HG02588 (cell line): ENCODE measurements at regions not wholly inside any gene's neighbourhood (a gene's known extent, or its start where the extent isn't known, plus 50 kb on each side); places are given as distances from the start of the nearest gene placed in this dataset.

Experiments
- ATAC-seq: cut with Tn5 transposase; IDR thresholded peaks from one replicate; pipeline ENCODE4 v1.9.1; 2021; ENCODE audit warnings: mild to moderate bottlenecking, moderate library complexity; ENCODE audit not compliant: unreplicated experiment

DNA sequence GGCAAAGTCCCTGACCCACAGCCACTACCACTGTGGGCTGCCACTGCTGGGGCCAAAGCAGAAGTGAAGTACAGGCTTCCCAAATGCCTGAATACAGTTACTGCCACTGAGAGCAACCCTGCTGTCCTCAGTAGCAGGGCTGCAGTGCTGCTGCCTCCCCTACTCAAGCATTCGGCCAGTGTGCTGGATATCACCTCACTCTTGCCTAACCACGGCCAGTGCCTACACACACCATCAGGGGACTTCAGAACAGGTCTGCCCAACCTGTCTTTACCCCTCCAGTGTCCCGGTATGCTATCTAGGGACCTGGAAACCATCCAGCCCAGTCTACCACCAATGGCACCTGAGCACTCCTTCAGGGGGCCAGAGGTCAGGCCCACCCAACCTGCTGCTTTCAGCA is 261.5 kb upstream of the COL8A1 start:
- ATAC-seq = no peak

DNA sequence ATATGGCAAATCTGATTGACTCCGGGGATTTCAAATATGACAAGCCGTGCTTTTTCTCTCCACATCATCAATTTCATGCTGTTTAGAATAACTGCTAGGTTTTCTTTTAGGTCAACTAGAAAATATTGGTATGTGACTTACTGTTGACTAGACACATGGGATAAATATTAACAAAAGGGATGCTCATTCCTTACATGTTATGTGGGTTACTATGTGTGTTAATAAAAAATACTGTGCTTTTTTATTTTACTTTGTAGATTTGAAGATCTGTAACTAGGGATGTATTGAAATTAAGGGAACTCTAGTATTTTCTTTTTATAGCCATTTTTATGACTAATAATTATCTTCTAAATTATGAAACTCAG is 264.6 kb upstream of the COL8A1 start:
- no peak for ATAC-seq

DNA sequence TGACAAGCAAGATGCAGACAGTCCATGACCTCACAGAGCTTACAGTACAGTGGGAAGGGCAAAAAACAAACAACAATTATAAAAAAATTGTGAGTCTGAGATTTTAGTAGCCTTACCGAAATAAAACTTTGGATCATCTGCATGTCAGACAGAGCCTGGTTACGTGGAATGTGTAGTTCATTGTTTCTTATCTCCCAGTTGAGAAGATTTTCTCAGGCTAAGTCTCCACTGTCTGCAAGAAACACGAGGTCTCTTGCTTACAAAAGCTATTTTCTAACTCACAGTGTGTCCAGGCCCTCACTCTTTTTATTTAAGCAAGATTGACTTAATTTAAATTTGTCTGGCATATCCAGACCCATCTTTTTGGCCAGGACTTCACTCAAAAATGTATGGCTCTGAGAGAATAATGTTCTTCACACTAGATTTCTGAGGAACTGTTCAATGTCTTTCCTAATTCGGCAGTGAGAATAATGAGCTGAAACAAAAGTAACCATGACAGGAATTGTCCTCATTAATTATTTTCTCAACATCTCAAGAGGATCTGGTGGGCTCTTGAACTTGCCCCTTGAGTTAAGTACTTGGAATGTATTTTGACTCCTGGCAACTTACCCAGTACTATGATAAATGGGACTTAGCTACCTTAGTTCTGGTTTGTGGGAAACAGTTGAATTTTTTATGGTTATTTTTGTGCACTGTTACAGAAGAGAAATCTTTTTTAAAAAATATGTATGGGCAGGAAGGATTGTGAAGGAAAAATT is 265.1 kb upstream of the COL8A1 start:
- ATAC-seq = no peak

DNA sequence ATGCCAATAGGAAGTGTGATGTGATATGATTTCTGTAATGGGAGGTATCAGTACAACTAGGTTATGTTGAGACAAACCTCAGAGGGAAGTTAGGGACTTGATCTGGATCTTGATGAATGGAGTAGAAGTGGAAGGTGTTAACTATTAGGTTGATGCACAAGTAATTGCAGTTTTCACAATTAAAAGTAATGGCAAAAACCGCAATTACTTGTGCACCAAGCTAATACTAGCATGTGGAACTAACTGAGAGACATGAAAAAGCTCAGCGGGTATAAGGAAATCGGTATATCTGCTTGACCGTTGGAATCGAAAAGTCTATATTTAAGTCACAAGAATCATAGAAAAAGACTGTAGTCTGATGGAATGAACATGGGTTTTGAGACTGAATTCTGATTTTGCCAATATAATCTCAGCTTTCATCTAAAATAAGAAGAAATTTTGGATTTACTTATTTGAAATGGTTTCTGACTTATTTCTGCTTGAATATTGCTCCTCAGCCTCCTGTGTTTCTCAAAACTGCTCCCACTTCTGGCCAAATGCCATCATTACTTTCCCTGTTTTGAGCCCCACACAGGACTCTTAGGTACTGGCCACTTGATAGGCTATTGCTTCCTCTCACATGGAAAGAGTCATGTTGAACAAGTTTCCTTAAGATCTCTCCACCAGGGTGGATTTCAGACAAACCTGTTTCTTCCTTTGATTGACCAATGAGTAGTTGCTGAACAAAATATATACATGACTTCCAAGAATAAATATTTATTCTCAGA is 271.5 kb upstream of the COL8A1 start:
- no peak for ATAC-seq

DNA sequence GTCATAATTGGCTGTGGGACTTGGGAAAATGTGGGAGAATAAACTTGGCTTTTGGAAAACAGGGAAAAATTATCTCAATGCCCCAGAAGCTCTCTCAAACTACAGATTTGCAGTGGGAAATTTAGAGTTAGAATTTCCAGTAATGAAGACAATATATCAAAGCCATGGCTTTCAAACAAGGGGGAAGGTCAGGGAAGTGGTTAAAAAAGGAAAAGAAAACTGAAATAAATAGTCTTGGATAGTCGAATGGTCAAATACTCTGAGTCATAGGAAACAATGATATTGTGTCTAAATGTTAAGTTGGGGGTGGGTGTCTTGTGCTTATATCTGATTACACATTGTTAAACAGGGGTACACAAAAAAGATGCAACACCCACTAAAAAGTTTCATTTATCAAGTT is 272.4 kb upstream of the COL8A1 start:
- ATAC-seq = no peak

DNA sequence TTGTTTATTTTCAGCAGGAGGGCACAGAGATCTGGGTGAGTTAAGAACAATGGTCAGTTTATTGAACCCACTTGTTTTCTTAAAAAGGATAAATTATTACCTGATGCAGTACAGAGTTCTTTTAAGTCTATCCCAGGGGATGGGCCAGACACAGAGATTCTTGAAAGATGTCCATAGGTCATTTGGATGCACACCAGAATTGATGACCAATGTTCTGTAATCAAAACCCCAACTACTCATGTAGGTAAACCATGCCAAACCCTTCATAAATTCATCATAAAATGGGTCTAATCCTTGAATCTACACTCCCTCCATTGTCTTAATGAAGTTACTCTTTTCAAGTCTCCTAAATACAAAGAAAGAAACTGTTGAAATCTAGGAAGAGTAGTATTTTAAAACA is 273.0 kb upstream of the COL8A1 start:
- no peak for ATAC-seq

DNA sequence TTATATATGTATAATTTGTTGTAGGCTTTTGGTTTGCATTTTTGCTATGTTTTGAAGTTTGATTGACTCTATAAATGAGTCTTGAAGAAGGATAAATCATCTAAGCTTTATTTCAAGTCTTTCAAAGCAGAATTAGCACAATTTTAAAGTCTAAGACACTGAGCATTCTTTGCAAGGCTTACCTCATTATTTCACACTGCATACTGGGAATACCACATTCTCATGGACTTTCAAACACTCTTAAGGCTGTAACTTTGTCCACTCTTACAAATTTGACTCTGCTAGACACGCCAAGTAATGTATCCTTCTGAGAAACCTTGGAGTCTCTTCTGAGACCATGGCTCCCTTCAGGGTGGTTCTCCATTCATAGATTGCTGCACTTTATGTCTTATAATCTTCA is 281.3 kb upstream of the COL8A1 start:
- no peak for ATAC-seq

DNA sequence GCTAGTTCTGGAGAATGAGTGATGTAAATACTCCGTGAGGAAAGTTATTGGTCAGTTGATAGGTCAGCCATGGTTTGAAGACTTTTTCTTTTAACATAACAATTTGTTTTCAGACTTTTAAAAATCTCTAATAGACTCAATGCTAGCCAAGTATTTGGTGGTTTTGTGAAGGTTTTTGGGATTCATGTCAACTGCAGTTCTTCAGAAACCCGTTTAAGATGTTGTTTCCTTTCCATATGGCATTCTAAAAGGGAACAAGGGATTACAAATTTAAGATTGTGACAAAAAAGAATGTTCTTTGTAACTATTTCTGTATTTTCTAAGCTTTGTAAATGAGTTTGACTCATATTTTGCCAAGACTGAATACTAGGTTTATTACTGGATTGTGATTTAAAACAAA is 281.7 kb upstream of the COL8A1 start:
- ATAC-seq = no peak

DNA sequence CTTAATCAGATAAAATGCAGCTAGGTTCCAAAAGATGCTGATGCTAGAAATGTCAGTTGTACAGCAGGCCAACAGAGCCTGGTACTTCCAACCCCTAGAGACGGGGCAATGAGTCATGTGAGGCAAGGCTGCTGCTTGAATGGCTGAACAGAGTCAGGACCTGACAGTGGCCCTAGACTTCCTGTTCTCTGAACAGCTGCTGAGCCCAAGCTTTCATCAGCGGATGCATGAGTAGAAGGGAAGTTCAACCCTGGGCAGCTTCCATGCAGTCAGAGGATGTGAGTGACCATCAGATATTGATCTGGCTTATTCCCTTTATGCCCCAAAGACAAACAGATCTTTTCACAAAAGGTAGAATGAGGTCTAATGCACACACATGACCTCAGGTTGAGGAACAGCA is 282.9 kb upstream of the COL8A1 start:
- ATAC-seq = no peak

DNA sequence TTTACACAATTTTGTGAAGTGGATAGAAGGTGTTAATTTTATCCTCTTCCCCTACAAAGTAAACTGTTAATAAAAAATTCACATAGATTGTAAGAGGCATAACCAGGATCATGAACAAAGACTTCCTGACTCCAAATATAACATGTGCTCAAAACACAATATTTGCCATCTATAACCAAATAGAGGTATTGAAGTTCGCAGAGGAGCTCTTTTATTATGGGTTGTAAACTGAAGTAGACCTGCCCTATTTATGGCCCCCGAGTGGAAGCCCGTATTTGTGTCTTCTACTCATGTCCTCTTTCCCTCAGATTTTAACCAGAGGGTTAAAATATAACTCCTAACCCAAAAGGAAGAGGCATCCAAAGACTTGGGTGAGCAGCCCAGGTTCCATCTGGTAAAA is 285.6 kb upstream of the COL8A1 start:
- ATAC-seq = no peak

DNA sequence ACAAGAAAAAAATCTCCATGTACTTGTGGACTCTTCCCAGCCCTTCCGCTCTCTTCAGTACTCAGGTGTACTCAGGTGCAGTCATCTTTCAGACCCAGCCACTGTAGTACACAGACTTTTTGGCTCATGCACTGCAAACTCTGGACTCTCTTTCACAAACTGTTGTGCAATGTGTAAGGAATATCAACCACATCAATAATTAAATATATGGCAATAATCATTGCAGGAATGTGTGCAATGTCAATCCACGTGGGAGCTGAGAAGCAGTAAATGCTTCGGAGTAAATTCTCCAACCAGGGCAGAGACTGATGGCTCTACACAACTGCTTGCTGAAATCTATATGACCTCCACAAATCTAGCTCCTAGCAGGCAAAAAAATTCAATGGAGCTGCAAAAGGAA is 287.3 kb upstream of the COL8A1 start:
- ATAC-seq = no peak

DNA sequence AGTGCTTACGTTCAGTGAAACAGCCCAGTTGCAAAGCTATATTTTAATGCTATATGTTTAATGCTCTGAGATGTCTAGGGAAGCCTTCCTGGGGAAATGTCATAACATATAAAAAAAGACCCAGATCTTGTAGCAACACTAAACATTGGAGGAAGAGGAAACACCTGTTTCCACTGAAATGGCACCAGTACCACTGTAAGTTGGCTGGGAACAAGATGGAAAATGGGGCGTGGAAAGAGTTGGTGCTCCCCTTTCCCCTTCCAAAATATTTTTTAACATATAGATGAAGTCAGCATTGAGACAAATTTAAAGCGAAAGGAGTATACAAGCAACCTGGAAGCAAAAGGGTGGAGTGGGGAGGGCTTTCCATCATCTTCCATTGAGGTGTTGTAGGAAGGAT is 289.9 kb upstream of the COL8A1 start:
- ATAC-seq = no peak

DNA sequence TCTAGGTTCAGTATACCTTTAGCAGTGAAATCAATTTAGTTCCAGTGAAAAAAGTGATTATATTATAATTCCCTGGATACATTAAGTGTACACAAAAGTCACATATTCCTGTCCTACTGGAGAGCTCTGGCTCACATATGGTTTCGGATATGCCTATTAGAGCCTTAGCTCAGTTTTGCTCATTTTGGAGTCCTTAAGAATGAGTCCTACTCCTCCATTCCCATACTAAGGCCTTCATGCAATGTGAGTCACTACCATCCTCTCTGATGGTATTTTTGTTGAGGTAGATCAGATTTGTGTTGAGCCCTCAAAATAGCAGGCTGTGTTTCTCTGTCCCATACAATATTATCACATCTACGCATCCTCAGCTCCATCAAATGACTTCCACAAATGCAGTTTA is 294.2 kb upstream of the COL8A1 start:
- no peak for ATAC-seq

DNA sequence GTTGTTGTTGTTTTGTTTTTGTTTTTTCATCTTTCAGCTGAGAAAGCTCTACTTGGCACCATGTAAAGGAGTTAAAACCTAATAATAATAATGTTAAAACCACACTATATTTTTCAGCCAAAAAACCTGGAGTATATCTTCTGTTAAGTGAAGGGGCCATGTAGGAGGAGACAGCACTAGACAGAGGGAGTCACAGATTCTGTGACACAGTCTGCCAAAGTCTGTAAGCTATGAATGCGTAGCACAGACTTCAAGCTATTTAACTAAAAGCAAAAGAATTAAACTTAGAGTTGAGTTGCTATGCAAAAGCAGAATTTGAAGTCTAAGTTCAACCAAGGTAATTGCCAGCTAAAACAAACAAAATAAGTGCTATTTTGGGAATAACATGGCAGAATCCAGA is 296.0 kb upstream of the COL8A1 start:
- ATAC-seq = no peak

DNA sequence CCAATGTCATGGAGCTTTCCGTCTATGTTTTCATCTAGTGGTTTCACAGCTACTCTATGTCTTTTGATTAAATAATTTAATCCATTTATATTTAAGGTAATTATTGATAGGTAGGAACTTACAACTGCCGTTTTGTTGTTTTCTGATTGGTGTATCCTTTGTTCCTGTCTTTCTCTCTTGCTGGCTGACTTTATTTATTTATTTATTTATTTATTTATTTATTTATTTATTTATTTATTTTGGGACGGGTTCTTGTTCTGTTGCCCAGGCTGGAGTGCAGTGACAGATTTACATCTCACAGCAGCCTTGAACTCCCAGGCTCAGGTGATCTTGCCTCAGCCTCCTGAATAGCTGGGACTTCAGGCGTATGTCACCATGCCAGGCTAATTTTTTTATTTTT is 299.2 kb upstream of the COL8A1 start:
- ATAC-seq = no peak

DNA sequence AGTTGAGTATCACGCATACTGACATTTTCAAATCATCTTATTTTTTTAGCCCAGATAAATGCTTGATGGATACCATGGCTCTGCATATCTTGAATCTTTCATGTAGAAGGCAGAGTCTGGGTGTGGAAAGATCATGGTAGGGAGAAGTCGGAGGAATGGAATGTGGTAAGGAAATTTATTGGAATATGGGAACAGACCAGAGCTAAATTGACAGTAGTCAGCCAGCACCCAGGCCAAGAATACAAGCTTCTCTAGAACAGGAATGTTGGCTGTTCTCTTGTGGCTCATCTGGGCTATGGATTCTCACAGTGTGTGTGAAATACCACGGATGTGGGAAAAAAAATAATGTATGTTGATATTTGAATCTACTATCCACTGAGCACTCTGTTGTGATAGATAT is 305.7 kb upstream of the COL8A1 start:
- ATAC-seq = no peak

DNA sequence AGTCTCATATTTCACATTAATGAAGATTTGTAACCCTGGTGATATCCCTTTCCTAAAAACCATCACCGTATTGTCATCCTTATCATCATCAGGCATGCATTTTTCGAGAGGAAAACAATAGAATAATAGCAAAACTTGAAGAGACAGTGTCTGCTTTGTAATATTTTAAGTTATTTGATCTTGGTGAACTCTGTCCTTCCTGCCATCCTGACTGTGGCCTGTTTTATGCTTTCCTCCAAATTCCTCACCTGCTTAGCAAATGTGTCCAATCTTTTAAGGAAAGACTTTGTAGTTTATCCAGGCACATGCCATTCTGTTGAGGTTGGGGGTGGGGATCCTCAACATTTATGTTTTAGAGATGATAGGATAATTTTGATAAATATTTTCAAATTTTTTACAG is 306.1 kb upstream of the COL8A1 start:
- no peak for ATAC-seq

DNA sequence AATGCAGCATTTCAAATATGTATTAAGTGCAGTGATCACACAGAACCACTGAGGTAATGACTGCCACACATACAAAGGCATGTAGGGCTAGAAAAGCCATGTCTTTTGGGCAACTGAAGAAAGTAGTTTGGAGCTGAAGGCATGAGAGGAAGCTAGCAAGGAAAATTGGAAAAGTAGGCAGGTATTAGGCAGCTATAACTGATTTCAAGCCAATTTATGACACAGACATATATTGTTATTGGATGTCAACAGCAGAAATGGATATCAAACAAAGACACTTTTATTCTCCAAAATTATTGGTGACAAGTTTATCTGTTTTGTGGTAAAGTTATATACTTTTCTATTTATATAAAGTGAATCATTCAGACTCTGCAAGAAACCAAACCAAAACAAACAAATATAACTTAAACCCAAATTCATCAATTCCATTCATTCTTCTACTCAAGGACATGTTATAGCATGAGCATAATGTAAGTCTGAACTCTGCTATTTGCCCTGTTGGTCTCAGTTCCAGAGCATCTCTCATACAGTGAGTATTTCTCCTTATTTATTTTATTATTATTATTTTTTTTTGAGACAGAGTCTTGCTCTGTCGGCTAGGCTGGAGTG is 307.4 kb upstream of the COL8A1 start:
- ATAC-seq = no peak

DNA sequence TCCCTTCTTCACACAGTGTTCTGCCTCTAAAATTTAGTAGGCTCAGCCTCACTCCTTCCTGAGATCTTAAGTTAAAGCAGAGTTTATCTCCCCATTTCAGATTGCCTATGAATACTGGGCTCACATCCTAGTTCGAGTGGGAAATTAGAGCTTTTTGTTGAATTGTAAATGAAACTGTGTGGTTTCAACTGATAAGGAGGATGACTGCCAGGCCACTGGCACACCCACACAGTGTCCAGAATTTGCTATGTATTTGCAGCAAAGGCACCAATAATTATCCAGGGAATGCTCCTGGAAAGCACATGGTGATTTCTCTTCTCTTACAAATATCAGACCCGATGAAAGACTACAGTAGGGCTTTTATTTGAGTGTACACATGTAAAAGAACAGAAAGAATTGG is 308.1 kb upstream of the COL8A1 start:
- ATAC-seq = no peak

DNA sequence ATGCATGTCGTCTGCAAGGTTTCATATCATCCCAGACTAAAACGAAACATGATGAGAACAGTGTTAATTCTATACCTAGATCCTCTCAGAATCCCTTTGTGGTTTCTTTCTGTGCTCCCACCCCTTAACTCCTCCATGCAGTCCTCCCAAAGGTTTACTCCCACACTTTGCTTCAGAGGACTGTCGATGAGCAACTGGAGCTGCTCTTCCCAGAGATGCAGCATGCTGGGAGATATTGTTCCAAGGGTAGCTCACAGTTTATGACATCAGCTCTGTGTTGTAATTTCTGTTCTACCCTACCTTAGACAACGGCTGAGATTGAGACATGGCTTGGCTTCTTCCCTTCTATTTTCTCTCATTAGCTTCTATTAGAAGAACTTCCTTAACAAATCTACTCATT is 313.0 kb upstream of the COL8A1 start:
- ATAC-seq = no peak

DNA sequence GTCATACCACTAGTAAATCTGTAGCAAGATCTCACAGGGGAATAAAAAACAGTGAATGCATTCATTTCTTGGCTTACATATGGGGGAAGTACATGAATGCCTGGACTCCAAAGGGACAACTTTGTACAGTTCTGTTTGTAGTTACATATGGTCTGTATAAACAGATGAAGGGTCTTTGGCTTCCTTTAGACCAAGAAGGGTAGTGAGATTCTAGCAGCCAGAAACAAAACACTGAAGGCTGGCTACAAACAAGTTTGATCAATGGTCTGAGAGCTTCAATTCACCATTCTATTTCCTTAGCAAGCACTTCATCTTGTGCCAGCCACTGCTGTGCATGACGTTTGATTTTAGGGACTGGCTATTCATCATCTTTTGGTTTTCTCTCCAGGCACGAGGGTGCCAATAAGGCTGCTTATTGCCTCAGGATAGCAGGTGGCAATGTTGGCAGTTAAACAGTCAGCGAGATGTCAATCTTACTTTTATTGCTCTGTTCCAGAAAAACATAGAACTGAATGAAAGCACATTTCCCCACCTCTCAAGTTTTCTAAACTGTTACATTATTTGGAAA is 313.7 kb upstream of the COL8A1 start:
- ATAC-seq = no peak

DNA sequence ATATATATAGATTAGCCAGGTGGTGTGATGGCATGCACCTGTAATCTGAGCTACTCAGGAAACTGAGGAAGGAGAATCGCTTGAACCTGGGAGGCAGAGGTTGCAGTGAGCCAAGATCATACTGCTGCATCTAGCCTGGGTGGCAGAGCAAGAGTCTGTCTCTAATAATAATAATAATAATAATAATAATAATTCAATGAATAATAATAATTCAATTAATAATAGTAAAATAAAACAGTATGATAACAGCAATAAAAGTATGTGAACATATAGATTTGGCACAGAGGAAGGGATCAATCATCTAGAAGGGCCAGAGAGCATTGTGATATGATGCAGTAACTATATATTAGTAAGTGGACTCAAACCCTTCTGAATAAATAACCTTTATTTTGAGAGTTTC is 314.5 kb upstream of the COL8A1 start:
- no peak for ATAC-seq
